ENCODE measurements at regions not wholly inside any gene's neighbourhood (a gene's known extent, or its start where the extent isn't known, plus 50 kb on each side); places are given as distances from the start of the nearest gene placed in this dataset.
A peak's percentile ranks its signal among the peaks of the same experiment; 100 is the strongest.

DNA sequence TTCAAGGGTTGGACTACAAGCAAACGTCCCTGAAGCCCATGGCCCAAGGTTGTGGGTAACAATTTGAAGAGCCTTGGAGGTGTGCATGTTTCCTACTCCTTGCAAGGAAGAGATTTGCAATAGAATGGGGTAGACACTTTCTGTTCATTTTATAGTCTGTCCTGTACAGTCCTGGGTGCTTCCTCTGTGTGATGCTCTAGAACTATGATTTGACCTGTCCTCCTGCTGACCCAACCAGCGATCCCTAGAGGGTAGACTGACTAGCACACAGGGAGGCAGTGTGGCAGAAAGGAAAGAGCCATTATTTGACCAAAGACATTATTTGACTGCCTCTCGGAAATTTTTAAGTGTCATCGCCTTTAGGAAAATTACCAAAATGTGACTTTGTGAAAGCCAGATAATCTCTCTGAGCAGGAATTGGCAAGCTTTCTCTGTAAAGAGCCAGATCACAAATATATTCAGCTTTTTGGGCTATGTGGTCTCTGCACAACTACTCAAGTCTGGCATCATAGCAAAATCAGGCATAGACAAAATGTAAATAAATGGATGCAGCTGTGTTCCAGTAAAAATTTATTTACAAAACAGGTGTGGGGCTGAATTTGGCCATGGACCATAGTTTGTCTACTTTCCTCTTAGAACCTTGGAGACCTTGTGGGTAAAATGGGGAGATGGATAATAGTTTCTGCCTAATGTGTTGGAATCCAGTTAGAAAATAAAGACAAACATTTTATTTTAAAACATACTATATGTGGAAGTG, 106.8 kb downstream of the DMRT2 start:
- TF ChIP-seq, protein P1, sequence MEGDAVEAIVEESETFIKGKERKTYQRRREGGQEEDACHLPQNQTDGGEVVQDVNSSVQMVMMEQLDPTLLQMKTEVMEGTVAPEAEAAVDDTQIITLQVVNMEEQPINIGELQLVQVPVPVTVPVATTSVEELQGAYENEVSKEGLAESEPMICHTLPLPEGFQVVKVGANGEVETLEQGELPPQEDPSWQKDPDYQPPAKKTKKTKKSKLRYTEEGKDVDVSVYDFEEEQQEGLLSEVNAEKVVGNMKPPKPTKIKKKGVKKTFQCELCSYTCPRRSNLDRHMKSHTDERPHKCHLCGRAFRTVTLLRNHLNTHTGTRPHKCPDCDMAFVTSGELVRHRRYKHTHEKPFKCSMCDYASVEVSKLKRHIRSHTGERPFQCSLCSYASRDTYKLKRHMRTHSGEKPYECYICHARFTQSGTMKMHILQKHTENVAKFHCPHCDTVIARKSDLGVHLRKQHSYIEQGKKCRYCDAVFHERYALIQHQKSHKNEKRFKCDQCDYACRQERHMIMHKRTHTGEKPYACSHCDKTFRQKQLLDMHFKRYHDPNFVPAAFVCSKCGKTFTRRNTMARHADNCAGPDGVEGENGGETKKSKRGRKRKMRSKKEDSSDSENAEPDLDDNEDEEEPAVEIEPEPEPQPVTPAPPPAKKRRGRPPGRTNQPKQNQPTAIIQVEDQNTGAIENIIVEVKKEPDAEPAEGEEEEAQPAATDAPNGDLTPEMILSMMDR (IDR thresholded peaks at IDR 0.05), result no peak
- no peaks in the 10 kb centered on the region for H3K36me3 ChIP-seq
- no peaks in the 10 kb centered on the region for H3K27me3 ChIP-seq

DNA sequence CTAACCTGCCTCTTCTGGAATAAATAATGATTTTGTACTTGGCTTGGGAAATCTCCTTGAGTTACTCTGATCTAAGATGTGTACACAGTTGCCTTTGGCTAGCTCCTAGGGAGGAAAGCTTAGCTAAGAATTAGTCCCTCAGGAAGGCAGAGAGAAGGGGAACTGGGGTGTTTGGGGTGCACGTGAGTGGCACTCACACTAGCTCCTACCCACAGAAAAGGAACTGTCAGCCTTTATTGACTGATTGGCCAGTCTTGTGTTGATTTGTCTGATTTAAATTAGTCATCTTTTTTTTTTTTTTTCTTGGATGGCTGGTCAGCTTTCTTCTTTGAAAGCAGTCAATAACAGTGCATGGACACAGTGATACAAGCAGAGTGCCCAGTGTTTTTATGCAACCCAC, 107.7 kb downstream of the DMRT2 start:
- H3K9me3 ChIP-seq, result no peaks in the 10 kb centered on the region
- TF ChIP-seq, protein P1 (IDR thresholded peaks at IDR 0.05), result no peak
- H3K4me3 ChIP-seq, result no peak overlapping the region
- no peaks in the 10 kb centered on the region for H3K27me3 ChIP-seq
- intact Hi-C loops (cut with DNase I), result no loop called here
- no peaks in the 10 kb centered on the region for H3K36me3 ChIP-seq
- no peaks in the 10 kb centered on the region for H3K4me1 ChIP-seq
- no peak overlapping the region for H3K27ac ChIP-seq
- no peak overlapping the region for H3K9ac ChIP-seq (ENCODE audit: low read depth in 2 of 2, low read length in 2 of 2)
- DNase-seq, result no peak

More for the DNA sequence above, 106.8 kb downstream of the DMRT2 start:
- Histone ChIP-seq H3K27ac (no peak overlapping the region), H3K4me1 (no peaks in the 10 kb centered on the region), H3K4me3 (no peak overlapping the region), H3K9ac (ENCODE audit: low read depth in 2 of 2, low read length in 2 of 2) (no peak overlapping the region), H3K9me3 (no peaks in the 10 kb centered on the region)
- intact Hi-C loops (cut with DNase I), result no loop called here
- no peak for DNase-seq

DNA sequence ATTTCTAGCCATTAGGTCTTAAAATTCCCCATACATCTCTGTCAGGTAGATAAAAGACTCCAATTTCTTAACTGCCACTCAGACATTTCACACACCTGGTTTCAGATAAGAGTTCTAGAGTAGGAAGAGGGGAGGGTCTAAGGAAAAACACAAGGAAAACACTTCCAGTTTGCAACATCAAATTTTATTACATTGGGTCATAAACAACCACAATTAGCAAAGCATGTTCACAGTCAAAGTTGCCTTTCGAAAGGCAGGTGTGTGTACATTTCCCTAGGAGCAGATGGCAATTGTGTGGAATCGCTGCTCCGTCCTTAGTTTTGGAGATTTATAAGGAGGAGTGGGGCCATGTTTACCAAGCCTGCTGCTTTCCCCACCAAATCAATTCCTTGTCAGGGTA, 120.8 kb downstream of the DMRT2 start:
- Histone ChIP-seq H3K27ac (no peak overlapping the region), H3K9me3 (no peaks in the 10 kb centered on the region)

DNA sequence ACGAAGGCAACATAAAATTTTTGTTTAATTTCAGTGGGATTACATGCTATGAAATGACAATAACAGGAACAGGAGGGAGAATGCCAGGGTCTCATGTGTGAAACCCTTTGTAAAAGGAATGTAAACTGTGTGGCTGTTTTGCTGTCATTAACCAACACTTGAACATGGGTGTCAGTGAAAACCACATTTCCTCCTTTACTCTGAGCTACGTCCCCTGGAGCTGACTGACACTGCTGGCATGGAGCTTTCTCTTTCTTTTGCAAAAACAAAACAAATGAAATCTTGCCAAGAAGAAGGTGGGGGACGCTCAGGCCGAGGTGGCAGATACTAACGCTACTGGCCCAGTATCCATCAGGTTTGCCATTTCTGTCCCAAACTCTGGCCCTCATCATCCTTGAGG, 121.4 kb downstream of the DMRT2 start:
- no peak overlapping the region for H3K4me3 ChIP-seq
- no peaks in the 10 kb centered on the region for H3K27me3 ChIP-seq
- H3K9ac ChIP-seq (ENCODE audit: low read depth in 2 of 2, low read length in 2 of 2), result no peak overlapping the region
- H3K36me3 ChIP-seq, result no peaks in the 10 kb centered on the region
- DNase-seq, result no peak
- TF ChIP-seq, protein P1 (IDR thresholded peaks at IDR 0.05), result no peak
- intact Hi-C loops (cut with DNase I), result no loop called here
- no peak overlapping the region for H3K27ac ChIP-seq
- peaks cover 6% of the 10 kb centered on the region for H3K4me1 ChIP-seq
- no peaks in the 10 kb centered on the region for H3K9me3 ChIP-seq

More for the DNA sequence above, 120.8 kb downstream of the DMRT2 start:
- no peak for DNase-seq
- TF ChIP-seq, protein P1 (IDR thresholded peaks at IDR 0.05), result no peak
- intact Hi-C loops (cut with DNase I), result no loop called here
- no peaks in the 10 kb centered on the region for H3K27me3 ChIP-seq
- H3K4me3 ChIP-seq, result no peak overlapping the region
- peaks cover 6% of the 10 kb centered on the region for H3K4me1 ChIP-seq
- H3K9ac ChIP-seq (ENCODE audit: low read depth in 2 of 2, low read length in 2 of 2), result no peak overlapping the region
- H3K36me3 ChIP-seq, result no peaks in the 10 kb centered on the region

DNA sequence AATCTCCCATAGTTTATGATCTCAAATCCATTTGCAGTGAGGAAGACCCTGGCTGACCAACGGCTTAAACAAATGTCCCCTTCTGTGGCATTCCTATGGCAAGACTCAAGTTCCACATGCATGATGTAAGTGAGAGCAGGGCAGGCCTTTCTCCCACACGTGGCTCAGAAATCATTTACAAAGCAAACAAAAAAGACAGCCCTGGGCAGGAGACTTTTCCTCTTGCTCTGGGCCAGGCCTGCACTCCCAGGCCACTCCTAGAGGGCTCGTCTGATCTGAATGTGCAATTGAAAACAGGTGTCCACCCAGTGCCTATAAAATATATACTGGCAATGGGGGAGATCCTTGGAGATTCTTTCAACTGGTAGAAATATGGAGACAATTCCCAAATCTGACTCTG, 123.1 kb downstream of the DMRT2 start:
- H3K4me3 ChIP-seq, result no peak overlapping the region
- intact Hi-C loops (cut with DNase I), result no loop called here
- TF ChIP-seq, protein P1 (IDR thresholded peaks at IDR 0.05), result no peak
- DNase-seq, result peak; percentile 61
- H3K36me3 ChIP-seq, result no peaks in the 10 kb centered on the region
- no peaks in the 10 kb centered on the region for H3K9me3 ChIP-seq
- H3K9ac ChIP-seq (ENCODE audit: low read depth in 2 of 2, low read length in 2 of 2), result no peak overlapping the region
- no peak overlapping the region for H3K27ac ChIP-seq
- no peaks in the 10 kb centered on the region for H3K27me3 ChIP-seq
- peaks cover 6% of the 10 kb centered on the region for H3K4me1 ChIP-seq

Data from colonic mucosa (tissue), 4 donors.